ENCODE measurements at regions not wholly inside any gene's neighbourhood (a gene's known extent, or its start where the extent isn't known, plus 50 kb on each side); places are given as distances from the start of the nearest gene placed in this dataset.

GRCh38 chr4:133714211-133714610 is 487.4 kb downstream of the PABPC4L start:
- TF ChIP-seq, protein P1, sequence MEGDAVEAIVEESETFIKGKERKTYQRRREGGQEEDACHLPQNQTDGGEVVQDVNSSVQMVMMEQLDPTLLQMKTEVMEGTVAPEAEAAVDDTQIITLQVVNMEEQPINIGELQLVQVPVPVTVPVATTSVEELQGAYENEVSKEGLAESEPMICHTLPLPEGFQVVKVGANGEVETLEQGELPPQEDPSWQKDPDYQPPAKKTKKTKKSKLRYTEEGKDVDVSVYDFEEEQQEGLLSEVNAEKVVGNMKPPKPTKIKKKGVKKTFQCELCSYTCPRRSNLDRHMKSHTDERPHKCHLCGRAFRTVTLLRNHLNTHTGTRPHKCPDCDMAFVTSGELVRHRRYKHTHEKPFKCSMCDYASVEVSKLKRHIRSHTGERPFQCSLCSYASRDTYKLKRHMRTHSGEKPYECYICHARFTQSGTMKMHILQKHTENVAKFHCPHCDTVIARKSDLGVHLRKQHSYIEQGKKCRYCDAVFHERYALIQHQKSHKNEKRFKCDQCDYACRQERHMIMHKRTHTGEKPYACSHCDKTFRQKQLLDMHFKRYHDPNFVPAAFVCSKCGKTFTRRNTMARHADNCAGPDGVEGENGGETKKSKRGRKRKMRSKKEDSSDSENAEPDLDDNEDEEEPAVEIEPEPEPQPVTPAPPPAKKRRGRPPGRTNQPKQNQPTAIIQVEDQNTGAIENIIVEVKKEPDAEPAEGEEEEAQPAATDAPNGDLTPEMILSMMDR (IDR thresholded peaks at IDR 0.05): no peak
- TF ChIP-seq POLR2AphosphoS5 (IDR thresholded peaks at IDR 0.05; ENCODE audit: low read depth, low read length): no peak
- no peak for TF ChIP-seq SIN3A (IDR thresholded peaks at IDR 0.05; ENCODE audit: borderline replicate concordance, insufficient read depth, low read depth, low read length)
- no peak for TF ChIP-seq REST (IDR thresholded peaks at IDR 0.05; ENCODE audit: insufficient read depth in 1 of 2, low read depth in 2 of 2, low read length in 1 of 2)

All from Panc1 (cell line).